GM18907 (cell line): ENCODE measurements at regions not wholly inside any gene's neighbourhood (a gene's known extent, or its start where the extent isn't known, plus 50 kb on each side); places are given as distances from the start of the nearest gene placed in this dataset.

Source experiments
- ATAC-seq: cut with Tn5 transposase; IDR thresholded peaks from one replicate; pipeline ENCODE4 v1.9.1; 2021; ENCODE audit warnings: mild to moderate bottlenecking, moderate library complexity; ENCODE audit not compliant: unreplicated experiment

- no peak for ATAC-seq
Observed at GRCh38 chr17:14510136-14510535, 209.3 kb downstream of the HS3ST3B1 start.

GRCh38 chr17:14508156-14508555 lies 207.3 kb downstream of the HS3ST3B1 start:
- no peak for ATAC-seq

- ATAC-seq = no peak
Observed at GRCh38 chr17:14506364-14506763, 205.5 kb downstream of the HS3ST3B1 start.

GRCh38 chr17:14505606-14506005 lies 204.7 kb downstream of the HS3ST3B1 start:
- ATAC-seq = no peak

- ATAC-seq = no peak
Observed at GRCh38 chr17:14499976-14500375, 199.1 kb downstream of the HS3ST3B1 start.

GRCh38 chr17:14498812-14499211 lies 197.9 kb downstream of the HS3ST3B1 start:
- ATAC-seq = no peak

GRCh38 chr17:14494161-14494560 lies 193.3 kb downstream of the HS3ST3B1 start:
- ATAC-seq = no peak

GRCh38 chr17:14489986-14490385 lies 189.1 kb downstream of the HS3ST3B1 start:
- no peak for ATAC-seq

GRCh38 chr17:14488958-14489550 lies 188.2 kb downstream of the HS3ST3B1 start:
- no peak for ATAC-seq

- ATAC-seq = no peak
Observed at GRCh38 chr17:14487068-14487467, 186.2 kb downstream of the HS3ST3B1 start.

- no peak for ATAC-seq
Observed at GRCh38 chr17:14482715-14483114, 181.8 kb downstream of the HS3ST3B1 start.

GRCh38 chr17:14481664-14482063 lies 180.8 kb downstream of the HS3ST3B1 start:
- no peak for ATAC-seq

- no peak for ATAC-seq
Observed at GRCh38 chr17:14474591-14474990, 173.7 kb downstream of the HS3ST3B1 start.

- no peak for ATAC-seq
Observed at GRCh38 chr17:14471052-14471451, 170.2 kb downstream of the HS3ST3B1 start.

- ATAC-seq = no peak
Observed at GRCh38 chr17:14470417-14470816, 169.5 kb downstream of the HS3ST3B1 start.

- ATAC-seq = no peak
Observed at GRCh38 chr17:14469971-14470370, 169.1 kb downstream of the HS3ST3B1 start.

- ATAC-seq = no peak
Observed at GRCh38 chr17:14468858-14469257, 168.0 kb downstream of the HS3ST3B1 start.

- no peak for ATAC-seq
Observed at GRCh38 chr17:14461227-14461548, 160.3 kb downstream of the HS3ST3B1 start.

- ATAC-seq = no peak
Observed at GRCh38 chr17:14460516-14461226, 159.8 kb downstream of the HS3ST3B1 start.

- ATAC-seq = no peak
Observed at GRCh38 chr17:14459955-14460354, 159.1 kb downstream of the HS3ST3B1 start.

GRCh38 chr17:14458724-14459123 lies 157.8 kb downstream of the HS3ST3B1 start:
- no peak for ATAC-seq

GRCh38 chr17:14454746-14455145 lies 153.9 kb downstream of the HS3ST3B1 start:
- no peak for ATAC-seq

- no peak for ATAC-seq
Observed at GRCh38 chr17:14452856-14453255, 152.0 kb downstream of the HS3ST3B1 start.
